Transverse colon (tissue), 4 donors: ENCODE measurements at regions not wholly inside any gene's neighbourhood (a gene's known extent, or its start where the extent isn't known, plus 50 kb on each side); places are given as distances from the start of the nearest gene placed in this dataset.

ENCODE experiments used
- DNase-seq: peaks from one replicate; pipeline ENCODE4 v3.0.0-alpha.2; 2019
- H3K27ac ChIP-seq, 4 donors: fragments of 200-600 bp; sonication (generic); 2 replicates each; pipeline ENCODE4 v1.5.1; 2016 to 2018; ENCODE audit warnings: inconsistent platforms in 4 of 4
- H3K27me3 ChIP-seq: fragments of 200-600 bp; sonication (generic); 2 replicates; pipeline ENCODE4 v1.5.1; 2017; ENCODE audit warnings: inconsistent platforms
- H3K36me3 ChIP-seq, 4 donors: fragments of 200-600 bp; sonication (generic); 2 replicates each; pipeline ENCODE4 v1.5.1; 2017 to 2019; ENCODE audit warnings: inconsistent platforms in 4 of 4
- H3K4me1 ChIP-seq, 4 donors: fragments of 200-600 bp; sonication (generic); 2 replicates each; pipeline ENCODE4 v1.5.1; 2017 to 2020; ENCODE audit warnings: inconsistent platforms in 4 of 4
- H3K4me3 ChIP-seq, 4 donors: fragments of 200-600 bp; sonication (generic); 1 replicate in 1 of 4; 2 replicates in 3 of 4; pipeline versions ENCODE4 v1.5.1 to v1.6.1; 2017 to 2019; ENCODE audit warnings: inconsistent platforms in 4 of 4
- H3K9me3 ChIP-seq, 2 donors: fragments of 200-600 bp; sonication (generic); 2 replicates each; pipeline ENCODE4 v1.5.1; 2017 to 2019; ENCODE audit warnings: inconsistent platforms in 2 of 2
- EP300 ChIP-seq: sonication (generic); formaldehyde crosslinking; IDR thresholded peaks from one replicate; pipeline ENCODE4 v1.6.1; 2017; ENCODE audit warnings: antibody characterized with exemption, low read depth
- POLR2A ChIP-seq: fragments of 450-650 bp; IDR thresholded peaks from one replicate; pipeline ENCODE4 v1.6.1; 2016; ENCODE audit warnings: antibody characterized with exemption, mild to moderate bottlenecking, moderate library complexity
- POLR2AphosphoS5 ChIP-seq, 3 donors: sonication (generic); formaldehyde crosslinking; IDR thresholded peaks; one replicate each; pipeline ENCODE4 v1.6.1; 2016; ENCODE audit warnings: antibody characterized with exemption in 3 of 3
- WGBS, 2 donors: methylation state at CpG; one replicate each; pipeline ENCODE4 v1.1.5; 2018; ENCODE audit warnings: low coverage in 1 of 2; 5-methylcytosine and 5-hydroxymethylcytosine counted together
- in situ Hi-C, 4 donors: fragments of 200-750 bp; cut with MboI; loops; one replicate each; pipeline versions ENCODE4 v1.15.0 to v1.15.1; 2017; ENCODE audit warnings: low sequenced_read_pairs in 3 of 4, low pct_ligation_motif_present in 1 of 4, low pct_unique_long_range_greater_than_20kb in 1 of 4
- intact Hi-C: fragments of 100-400 bp; cut with DNase I; formaldehyde crosslinking; loops from one replicate; pipeline ENCODE4 v1.15.1; 2023; ENCODE audit warnings: low total_unique reads
- TF ChIP-seq, protein P1 (sequence below), 5 experiments: fragments of 200-600 bp in 3 of 5; fragments of 450-650 bp in 2 of 5; sonication (generic) in 3 of 5; IDR thresholded peaks; 1 replicate in 2 of 5; 2 replicates in 3 of 5; pipeline ENCODE4 v1.5.1; 2016 to 2017; ENCODE audit warnings: antibody characterized with exemption in 5 of 5, inconsistent platforms in 3 of 5, mild to moderate bottlenecking in 2 of 5, moderate library complexity in 1 of 5

- H3K36me3 ChIP-seq: no peaks in the 10 kb centered on the region
- no peak overlapping the region for H3K27ac ChIP-seq
- intact Hi-C loops (no loop called here), in situ Hi-C loops (loop anchor here in 1 of 4 donors (25.0 kb wide), 1 partner anchor 683 kb away; no protein-coding TSS in a partner anchor)
- no peak for DNase-seq
- H3K4me1 ChIP-seq: no peaks in the 10 kb centered on the region
- TF ChIP-seq, protein P1, sequence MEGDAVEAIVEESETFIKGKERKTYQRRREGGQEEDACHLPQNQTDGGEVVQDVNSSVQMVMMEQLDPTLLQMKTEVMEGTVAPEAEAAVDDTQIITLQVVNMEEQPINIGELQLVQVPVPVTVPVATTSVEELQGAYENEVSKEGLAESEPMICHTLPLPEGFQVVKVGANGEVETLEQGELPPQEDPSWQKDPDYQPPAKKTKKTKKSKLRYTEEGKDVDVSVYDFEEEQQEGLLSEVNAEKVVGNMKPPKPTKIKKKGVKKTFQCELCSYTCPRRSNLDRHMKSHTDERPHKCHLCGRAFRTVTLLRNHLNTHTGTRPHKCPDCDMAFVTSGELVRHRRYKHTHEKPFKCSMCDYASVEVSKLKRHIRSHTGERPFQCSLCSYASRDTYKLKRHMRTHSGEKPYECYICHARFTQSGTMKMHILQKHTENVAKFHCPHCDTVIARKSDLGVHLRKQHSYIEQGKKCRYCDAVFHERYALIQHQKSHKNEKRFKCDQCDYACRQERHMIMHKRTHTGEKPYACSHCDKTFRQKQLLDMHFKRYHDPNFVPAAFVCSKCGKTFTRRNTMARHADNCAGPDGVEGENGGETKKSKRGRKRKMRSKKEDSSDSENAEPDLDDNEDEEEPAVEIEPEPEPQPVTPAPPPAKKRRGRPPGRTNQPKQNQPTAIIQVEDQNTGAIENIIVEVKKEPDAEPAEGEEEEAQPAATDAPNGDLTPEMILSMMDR (IDR thresholded peaks at IDR 0.05): no peak
- no peak for TF ChIP-seq EP300
- no peak for TF ChIP-seq POLR2A
- TF ChIP-seq POLR2AphosphoS5 (IDR thresholded peaks at IDR 0.05): no peak
- peaks cover 29% of the 10 kb centered on the region for H3K27me3 ChIP-seq
- H3K4me3 ChIP-seq: no peak overlapping the region
- H3K9me3 ChIP-seq: no peaks in the 10 kb centered on the region
- 20 to 21% methylated on average over 1 to 5 of the region's 5 CpGs for WGBS, 2 donors
These were observed 149.2 kb downstream of the ACTL8 start for GRCh38 chr1:17904290-17904689.

GRCh38 chr1:17907999-17908398 is 152.9 kb downstream of the ACTL8 start:
- in situ Hi-C loops: loop anchor here in 1 of 4 donors (25.0 kb wide), 1 partner anchor 679 kb away; no protein-coding TSS in a partner anchor
- WGBS, 2 donors: 44 to 56% methylated on average over 2 to 3 of the region's 3 CpGs

DNA sequence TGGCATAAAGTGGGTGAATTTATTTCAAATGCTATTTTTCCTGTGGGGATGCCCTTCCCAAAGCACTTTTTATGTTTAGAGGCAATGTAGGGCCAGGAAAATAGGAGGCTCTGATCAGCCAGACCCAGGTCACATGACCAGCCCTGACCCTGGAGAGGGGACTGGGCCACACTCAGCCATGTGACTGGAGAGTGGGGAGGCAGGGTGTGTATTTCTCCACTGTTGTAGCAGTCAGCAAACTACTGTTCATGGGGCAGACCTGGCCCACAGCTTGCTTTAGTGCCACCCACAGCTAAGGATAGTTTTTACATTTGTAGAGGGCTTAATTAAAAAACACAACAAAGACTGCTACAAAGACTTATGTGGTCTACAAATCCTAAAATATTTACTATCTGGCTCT is 153.8 kb downstream of the ACTL8 start:
- H3K4me3 ChIP-seq: no peak overlapping the region

More at GRCh38 chr1:17907999-17908398, 152.9 kb downstream of the ACTL8 start:
- Histone ChIP-seq H3K36me3 (no peaks in the 10 kb centered on the region), H3K4me3 (no peak overlapping the region), H3K9me3 (no peaks in the 10 kb centered on the region), H3K4me1 (no peaks in the 10 kb centered on the region), H3K27ac (no peak overlapping the region), H3K27me3 (peaks cover 66% of the 10 kb centered on the region)
- intact Hi-C loops: no loop called here
- DNase-seq: no peak
- TF ChIP-seq, protein P1 (IDR thresholded peaks at IDR 0.05): no peak
- TF ChIP-seq POLR2AphosphoS5 (IDR thresholded peaks at IDR 0.05) (no peak), EP300 (no peak), POLR2A (no peak)

DNA sequence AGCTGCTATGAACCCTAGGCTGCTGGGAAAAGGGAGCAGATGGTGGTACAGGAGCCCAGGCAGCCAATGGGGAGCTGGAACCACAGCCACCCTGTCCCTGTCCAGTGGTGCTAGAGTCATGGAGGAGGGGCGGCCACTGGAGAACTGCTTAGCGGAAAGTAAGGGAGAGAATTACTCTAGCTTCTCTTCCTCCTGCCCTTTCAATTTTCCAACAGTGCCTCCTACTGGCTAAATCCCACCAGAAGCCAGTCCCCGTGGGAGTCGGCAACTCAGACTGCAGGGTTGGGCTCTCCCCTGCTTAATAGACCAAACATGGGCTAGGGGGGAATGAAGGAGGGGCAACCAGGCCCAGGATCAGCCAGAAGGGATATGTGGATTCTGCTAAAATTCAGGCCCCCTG is 154.5 kb downstream of the ACTL8 start:
- Histone ChIP-seq H3K27ac (no peak overlapping the region), H3K9me3 (no peaks in the 10 kb centered on the region), H3K4me1 (no peaks in the 10 kb centered on the region), H3K27me3 (peaks cover 81% of the 10 kb centered on the region), H3K36me3 (no peaks in the 10 kb centered on the region), H3K4me3 (no peak overlapping the region)
- WGBS, 2 donors: 20 to 40% methylated on average over 1 to 4 of the region's 4 CpGs
- in situ Hi-C loops: loop anchor here in 1 of 4 donors (25.0 kb wide), 1 partner anchor 678 kb away; no protein-coding TSS in a partner anchor
- no peak for DNase-seq
- TF ChIP-seq EP300: no peak
- TF ChIP-seq, protein P1 (IDR thresholded peaks at IDR 0.05): no peak
- TF ChIP-seq POLR2AphosphoS5 (IDR thresholded peaks at IDR 0.05): no peak
- no peak for TF ChIP-seq POLR2A
- intact Hi-C loops: no loop called here

More for the DNA sequence above, 153.8 kb downstream of the ACTL8 start:
- H3K36me3 ChIP-seq: no peaks in the 10 kb centered on the region
- DNase-seq: no peak
- H3K27ac ChIP-seq: no peak overlapping the region
- intact Hi-C loops (no loop called here), in situ Hi-C loops (loop anchor here in 1 of 4 donors (25.0 kb wide), 1 partner anchor 678 kb away; no protein-coding TSS in a partner anchor)
- H3K27me3 ChIP-seq: peaks cover 75% of the 10 kb centered on the region
- no peaks in the 10 kb centered on the region for H3K4me1 ChIP-seq
- no peaks in the 10 kb centered on the region for H3K9me3 ChIP-seq
- TF ChIP-seq EP300 (no peak), POLR2AphosphoS5 (IDR thresholded peaks at IDR 0.05) (no peak), POLR2A (no peak)
- TF ChIP-seq, protein P1 (IDR thresholded peaks at IDR 0.05): no peak
